ENCODE measurements at regions not wholly inside any gene's neighbourhood (a gene's known extent, or its start where the extent isn't known, plus 50 kb on each side); places are given as distances from the start of the nearest gene placed in this dataset.

DNA sequence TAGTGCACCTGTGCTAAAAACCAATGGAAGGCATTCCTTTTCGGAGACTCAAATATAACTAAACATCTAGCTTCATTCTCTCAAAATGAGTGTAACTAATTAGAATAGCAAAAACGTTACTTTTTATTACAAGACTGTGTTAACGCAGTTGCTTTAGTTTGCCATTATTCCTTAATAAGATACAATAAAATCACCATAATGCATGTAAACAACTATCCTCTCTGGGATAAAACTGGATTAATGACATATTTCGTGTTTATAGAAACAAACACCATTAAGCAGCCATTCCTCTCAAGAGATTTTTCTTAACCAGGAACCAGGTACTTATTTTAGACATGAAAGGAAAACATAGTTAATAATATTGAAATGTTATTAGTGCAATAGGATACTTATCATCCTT, 512.8 kb upstream of the B3GALT2 start:
- no peak for DNase-seq

DNA sequence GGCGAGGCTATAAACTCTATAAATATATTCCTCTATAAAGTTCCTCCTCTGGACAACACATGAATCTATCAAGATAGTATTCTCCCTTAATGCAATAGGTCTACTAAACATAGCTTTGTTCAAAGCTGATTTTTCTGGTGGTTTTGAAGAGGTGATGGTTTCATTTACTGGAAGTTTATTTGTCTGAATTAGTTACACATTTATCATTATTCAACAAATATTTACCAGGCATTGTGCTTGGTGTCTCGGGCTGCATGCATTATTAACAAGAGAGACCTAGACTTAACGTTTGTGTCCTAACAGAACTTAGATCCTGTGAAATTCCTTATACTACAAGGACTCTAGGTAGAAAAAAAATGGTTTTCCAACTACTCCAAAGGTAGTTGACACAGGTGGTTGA, 511.4 kb upstream of the B3GALT2 start:
- no peak for DNase-seq

DNA sequence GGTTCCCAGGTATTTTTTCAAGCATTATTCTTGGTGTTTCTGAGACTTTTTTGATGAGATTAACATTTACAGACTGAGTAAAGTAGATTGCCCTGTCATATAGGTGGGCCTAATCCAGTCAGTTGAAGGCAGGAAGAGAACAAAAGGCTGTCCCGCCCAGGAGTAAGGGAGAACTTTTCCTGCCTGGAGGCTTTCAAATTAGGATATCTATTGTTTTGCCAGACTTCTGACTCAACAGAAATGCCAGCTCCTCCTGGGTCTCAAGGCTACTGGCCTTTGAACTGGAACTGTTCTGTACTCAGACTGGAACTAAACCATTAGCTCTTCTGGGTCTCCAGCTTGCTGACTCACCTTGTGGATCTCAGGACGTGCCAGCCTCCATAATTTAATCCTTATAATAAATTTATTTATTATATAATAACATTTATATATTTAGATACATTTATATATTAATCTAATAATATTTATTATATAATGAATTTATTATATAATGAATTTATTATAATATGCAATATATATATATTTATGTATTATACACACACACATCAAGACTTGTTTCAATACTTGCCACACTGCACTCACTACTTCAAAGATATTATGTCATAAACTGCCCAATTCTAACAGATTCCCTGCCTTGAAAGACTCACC, 510.8 kb upstream of the B3GALT2 start:
- no peak for DNase-seq

DNA sequence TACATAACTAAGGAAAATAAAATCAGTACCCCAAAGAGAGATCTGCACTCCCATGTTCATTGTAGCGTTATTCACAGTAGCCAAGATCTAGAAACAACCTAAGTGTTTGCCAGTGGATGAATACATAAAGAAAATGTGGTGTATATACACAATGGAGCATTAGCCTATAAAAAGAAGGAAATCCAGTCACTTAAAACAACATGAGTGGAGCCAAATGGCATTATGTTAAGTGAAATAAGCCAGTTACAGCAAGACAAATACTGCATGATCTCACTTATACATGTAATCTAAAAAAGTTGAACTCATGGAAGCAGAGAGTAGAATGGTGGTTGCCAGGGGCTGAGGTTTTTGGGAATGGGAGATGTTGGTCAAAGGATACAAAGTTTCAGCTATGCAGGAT, 508.3 kb upstream of the B3GALT2 start:
- no peak for DNase-seq

DNA sequence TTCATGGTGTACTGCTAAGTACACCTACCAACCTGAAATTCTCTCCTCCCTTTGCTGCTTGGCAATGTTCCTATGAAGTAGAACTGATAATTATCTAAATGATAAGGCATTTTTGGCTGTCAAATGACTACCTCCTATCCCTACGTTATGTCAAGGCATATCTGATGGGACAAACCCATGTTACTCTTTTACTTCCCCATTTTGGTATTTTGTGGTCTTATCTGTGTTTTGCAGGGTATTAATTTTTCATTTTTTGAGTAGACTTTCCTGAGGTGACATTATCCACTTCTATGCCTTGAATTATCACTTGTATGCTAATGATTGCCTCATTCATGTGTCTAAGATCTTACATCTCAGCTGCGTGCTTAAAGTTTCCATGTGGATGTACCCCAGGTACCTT, 499.6 kb upstream of the B3GALT2 start:
- DNase-seq: no peak

DNA sequence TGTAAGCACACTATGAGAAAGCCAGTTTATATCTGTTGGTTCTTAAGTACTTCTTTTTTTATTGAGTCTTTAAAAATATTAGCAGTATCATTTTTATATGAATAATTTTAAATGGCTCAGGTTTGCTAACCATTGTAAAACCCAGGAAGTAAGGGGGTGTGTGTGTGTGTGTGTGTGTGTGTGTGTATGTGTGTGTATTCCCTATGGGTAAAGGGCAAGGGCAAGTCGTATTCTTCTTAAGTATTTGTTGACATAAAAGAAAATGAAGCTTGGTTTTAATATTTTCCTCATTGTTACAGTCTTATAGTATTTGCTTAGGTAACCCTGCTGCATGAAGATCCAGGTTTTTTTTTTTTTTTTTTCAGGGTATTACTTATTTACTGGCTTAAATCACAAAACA, 495.0 kb upstream of the B3GALT2 start:
- DNase-seq: no peak

DNA sequence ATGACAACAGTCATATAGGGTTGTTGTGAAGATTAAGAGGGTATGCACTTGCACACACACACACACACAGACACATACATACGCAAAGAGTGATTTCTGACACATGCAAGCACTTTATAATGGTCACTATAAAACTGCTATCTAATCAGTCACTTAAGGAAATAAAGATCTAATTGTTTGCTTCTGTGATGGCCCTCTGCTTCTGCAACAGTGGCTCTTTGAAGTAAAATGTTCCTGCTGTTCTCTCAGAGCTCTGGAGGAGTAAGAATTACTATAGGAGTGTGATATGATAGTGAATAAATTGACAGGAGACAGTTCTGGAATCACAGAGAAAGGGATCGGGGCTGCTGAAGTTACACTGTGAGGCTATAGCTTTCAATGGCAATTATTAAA, 494.5 kb upstream of the B3GALT2 start:
- DNase-seq: no peak

DNA sequence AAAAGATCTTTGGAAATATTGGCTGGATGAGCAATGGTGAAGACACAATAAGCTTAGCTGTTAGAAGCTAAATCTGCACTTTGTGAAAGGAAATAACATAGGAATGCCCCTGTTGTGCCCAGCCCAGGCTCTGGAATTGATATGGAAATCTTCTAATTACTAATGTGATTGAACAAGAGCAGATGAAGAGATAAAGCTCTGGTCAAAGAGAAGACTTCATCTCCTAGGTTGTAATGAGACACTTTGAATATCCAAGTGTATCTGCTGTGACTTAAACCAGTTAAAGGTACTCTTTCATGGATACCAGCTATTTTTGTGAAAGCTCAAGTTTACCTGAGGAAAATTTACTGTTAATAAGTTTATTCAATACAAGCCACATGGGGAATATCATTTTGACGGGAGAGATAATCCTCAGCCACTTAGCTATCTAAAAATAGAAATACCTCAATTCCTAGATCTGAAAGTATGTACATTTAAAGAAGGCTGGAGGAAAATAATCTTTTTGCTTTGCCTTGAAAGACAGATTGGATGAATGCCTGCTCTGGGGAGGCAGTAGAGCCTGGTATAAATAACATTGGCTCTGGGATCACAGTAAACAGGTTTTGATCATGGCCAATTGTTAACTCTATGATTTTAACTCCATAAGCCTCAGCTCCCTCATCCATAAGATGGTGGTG, 494.0 kb upstream of the B3GALT2 start:
- DNase-seq: no peak

DNA sequence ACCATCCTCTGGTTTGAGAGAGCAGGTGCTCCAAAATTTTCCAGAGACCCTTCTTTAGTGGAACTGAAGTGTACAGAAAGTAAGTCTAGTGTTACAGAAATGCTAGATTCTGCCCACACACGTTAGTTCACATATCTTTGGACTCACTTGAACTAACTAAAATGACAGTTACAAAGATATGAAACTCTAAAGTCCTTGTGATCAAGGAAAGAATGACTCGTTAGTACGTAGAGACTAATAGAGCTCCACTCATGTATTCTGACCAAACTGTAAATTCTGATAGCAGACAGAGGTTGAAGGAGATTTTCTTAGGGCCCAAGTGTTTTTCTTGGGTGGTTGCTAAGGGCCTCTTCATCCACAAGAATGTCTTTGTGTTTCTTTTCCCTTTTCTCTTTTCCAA, 491.5 kb upstream of the B3GALT2 start:
- no peak for DNase-seq

DNA sequence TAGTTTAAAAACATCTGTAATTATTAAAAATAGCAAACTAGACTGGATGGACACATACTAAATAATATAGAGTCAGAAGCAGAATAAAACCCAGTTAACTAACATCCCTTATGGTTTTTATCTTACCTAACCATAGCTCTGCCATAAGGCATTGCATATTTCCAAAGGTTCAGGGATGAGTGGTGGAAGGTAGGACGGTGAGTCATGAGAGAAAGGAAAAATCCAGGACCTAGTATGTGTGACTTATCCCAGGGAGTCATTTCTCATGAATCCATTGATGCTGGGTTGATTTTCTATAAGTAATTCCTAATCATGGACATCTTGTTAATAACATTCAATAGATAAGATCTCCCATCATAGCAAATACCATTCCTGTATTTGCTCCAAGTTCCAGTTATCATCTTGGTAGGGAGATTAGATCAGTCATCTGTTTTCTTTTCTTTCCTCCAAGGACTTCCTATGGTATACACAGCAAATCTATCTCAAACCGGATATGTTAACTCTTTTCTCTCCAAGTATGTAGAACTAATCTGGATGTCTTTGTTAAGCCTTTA, 490.7 kb upstream of the B3GALT2 start:
- DNase-seq: no peak

DNA sequence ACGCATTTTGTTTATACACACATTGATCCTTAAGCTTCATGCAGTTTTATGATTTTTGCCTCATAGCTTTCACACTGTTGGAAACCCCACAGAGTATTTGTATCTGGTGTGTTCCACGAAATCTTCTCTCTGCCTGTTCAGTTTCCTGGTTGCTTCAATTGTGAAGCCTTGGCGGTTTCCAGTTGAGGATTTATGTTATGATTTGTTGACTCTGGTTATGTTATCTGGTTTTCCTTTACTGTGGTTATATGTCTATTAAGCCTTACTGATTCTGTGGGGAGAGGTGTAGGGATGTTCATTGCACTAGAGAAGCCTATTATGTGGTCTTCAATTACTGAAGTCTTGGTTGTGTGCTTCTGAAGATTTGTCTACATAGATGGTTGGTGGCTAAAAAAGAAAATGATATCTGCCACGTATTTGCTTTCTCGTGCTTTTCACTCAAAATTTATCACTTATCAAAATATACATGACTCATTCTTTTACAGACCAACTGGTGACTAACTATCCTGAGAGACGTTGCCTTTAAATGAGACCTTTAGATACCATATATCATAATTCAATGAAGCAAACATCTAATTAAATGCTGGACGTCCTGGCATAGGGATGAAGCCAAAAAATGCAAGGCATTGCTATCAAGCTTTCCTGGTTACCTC, 488.0 kb upstream of the B3GALT2 start:
- DNase-seq: no peak

DNA sequence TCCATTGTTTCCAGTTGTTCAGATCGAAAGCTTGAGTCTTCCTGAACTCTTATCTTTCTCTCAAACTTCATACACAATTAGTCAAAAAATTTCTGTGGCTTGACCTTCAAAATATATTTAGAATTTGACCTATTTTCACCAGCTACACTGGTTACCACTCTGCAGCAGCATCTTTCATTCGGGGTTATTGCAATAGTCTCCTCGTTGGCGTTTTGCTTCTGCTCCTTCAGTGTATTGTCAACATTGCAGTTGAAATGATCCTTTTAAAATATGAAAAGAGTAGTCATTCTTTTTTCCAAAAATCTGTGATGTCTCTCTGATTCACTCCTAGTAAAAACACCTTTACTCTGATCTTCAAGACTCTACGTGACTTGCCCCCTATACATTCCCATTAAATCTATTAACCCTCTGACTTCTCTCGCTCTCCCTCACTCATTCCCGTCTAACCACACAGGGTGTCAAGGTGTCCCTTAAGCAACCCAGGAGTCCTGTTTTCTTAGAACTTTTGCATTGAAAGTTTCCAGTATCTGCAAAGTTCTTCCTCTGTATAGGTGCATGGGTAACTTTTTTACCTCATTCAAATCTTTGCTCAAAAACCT, 480.2 kb upstream of the B3GALT2 start:
- no peak for DNase-seq

DNA sequence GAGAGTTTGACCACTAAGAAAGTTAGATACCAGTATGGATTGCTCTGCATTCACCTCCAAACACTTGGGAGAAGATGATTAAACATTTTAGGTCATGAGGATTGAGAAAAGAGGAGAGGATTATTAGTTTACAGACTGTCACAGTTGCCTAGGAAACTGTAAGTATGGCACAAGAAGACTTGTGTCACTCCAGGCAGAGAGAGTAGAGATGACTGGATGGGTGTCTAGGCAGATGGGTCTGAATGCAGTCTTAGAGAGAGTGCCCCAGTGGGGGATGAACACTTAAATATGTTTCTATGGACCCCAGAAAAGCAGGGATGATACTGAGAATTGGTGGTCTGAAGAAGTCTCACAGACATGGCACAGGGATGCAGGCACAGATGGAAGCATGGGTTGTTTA, 477.6 kb upstream of the B3GALT2 start:
- no peak for DNase-seq

DNA sequence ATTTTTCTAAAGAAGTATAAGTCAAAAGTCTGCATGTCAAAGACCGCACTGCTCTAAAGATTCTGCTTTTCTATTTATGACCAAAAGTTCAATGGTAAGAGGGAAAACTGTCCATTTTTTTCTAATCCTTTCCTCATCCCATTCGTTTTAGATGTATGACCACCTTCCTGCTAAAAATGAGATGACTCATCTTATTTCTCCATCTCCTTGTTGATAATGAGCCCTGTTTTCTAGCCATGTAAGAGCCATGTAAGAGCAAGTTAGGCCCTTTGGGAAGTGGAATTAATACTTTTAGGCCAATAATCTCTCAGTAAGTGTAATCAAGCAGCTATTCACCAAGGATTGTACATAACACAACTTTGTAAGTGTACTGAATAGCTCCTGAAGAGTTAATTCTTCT, 475.6 kb upstream of the B3GALT2 start:
- no peak for DNase-seq

DNA sequence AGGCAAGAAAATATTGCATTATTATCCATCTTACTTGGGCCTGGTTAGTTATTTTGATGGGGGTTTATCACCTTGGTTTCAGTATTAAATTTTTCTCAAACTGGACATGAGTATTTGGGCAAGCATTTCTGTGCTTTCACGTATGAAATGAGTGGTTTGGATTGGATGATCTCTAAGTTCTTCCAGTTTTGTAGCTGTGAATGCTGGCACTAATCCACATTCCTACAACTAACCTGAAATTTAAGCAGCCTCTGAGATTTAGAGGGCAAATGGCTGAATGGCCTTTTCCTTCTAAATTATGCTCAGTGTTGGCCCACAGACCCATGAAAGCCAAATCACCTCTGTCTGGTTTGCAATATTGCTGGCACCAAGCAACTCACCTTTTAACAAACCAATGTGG, 475.0 kb upstream of the B3GALT2 start:
- DNase-seq: no peak

DNA sequence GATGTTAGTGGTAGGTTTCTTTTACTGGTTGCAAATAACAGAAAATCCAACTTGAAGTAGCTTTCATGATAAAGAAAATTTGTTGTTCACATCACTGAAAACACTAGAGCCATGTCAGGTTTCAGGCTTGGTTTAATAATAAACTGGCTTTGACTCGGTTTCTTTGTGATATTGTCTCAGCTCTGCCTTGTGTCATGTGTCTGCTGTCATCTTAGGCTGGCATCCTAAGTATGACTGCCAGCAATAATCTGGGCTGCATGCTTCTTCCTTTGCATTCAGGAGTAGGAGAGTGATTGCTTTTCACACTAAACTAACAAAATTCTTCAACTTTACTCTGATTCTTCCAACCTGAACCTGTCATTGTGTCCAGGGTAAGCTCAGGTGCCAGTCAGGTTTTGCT, 474.0 kb upstream of the B3GALT2 start:
- no peak for DNase-seq

DNA sequence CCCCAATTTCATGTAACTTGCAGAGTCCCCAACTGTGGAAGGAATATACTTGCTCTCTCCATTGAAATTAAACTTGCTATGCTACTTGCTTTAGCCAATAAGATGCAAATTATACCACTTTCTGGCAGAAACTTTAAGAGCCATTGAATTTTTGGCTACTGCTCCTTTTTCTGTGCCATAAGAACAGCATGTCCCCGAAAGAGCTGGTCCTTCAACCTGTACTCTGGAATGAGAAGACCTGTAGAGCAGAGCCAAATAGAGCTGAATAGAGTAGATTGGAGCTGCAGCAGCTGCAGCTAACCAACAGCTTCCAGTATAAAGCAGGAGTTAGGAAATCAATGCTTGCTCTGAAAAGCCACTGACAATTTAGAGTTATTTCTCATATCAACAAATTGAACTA, 472.3 kb upstream of the B3GALT2 start:
- peak in 1 of 14 donors; percentile 3 for DNase-seq

DNA sequence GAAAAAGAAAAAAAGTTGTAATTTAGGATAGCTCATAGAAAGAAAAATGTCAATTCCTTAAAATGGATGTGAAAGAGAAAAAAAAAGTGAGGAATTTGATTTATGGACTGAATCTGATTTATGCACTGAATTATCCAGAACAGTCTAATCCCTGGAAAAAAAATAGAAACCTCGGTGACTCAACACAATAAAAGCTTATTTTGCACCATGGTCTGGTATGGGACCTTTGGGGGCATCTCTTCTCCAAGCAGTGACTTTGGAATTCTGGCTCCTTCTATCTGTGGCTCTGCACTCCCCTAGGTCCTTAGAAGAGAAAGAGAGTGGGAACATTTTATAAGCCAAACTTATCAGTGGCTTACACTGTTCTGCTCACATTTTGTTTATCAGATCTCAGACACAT, 471.7 kb upstream of the B3GALT2 start:
- DNase-seq: no peak

DNA sequence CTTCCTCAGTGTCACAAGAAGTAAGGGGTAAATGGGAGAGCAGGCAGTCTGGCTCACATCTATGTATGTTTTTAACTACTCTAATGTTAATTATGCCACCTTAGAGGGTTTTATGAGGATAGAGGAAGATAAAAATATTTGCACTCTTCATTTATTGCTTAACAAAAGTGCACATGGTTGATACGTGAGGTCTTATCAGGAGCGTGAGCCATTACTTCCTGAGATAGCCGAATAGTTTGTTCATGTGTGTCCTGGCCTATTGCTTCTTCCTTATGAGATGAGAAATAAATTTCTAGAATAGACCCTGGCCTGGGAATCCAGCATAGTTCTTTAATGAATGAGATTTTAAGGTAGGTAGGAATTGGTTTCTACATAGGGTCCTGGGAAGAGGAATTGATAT, 471.1 kb upstream of the B3GALT2 start:
- DNase-seq: no peak

DNA sequence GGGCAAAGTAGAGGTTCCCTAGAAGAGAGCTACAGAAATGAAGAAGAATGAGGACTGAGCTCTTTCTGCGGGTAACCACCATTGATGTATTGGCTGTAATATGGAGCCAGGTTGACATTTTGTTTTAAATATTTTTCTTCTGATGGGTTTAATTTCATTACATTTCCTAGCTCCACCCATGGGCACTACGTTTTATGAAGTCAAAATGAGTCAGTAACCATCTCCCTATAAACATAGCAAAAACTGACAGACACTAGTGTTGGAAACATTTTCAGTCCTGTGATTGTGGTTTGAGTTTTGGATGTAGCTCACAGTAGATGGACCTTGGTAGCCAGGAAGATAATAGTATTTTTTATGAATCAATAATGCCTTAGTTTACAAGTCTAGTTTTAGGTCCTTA, 470.4 kb upstream of the B3GALT2 start:
- DNase-seq: no peak

DNA sequence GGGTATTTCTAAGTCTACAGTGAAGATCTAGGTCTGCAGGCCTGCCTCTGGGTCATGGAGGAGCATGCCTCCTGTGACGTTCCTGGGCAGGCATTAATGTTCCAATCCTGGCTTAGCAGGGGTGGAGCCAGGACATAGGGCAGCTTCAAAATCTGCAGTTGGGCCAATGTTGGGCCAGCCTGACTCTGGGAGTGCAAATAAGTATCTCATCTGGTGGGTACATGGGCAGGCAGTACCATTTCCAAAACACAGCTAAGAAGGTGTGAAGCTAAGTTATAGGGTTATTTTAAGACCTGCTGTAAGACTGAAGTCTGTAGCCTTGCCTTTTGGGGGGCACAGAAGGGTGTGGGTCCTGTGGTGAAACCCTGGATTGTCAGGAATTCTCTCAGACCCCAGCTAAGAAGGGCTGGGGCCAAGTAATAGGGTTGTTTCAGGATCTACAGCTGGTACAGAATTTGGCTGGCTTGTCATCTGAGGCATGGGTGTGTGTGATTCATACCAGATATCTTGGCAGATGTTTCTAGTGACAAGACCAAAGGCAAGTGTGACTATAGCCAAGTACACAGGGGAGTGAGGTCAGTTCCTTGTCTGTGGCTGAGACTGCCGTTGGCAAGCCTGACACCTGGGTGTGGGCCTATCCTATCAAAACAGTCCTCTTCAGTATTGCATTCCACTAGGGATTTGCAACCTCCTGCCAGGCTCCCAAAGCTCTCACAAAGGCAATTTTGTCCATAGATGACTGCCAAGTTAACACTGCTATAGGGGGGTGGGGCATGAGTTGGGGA, 468.7 kb upstream of the B3GALT2 start:
- DNase-seq: no peak

DNA sequence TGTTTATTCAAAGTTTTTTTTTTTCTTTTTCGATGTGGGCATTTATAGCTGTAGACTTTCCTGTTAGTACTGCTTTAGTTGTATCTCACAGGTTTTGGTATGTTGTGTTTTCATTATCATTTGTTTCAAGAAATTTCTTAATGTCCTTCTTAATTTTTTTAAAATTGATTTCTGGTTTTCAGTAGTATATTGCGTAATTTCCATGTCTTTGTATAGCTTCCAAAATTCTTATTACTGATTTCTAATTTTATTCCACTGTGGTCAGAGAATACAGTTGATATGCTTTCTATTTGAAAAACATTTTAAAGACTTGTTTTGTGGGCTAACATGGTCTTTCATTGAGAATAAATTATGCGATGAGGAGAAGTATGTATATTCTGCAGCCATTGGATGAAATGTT, 463.2 kb upstream of the B3GALT2 start:
- no peak for DNase-seq

DNA sequence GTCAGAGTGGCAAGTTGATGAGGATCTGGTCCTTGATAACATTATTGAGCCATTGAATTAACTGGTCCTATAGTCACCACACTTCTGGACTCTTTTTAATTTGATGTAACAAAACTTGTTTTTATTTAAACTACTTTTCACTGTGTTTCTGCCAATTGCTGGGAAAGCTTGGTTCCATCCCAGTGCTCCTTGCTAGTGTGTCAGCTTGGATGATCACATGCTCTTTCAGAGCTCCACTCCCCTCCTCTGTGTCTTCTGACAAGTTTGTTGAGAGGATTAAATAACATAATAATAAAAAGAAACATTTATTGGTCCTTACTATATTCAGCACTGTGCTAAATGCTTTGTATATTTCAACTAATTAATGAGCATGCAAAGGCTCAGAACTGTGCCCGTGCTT, 448.5 kb upstream of the B3GALT2 start:
- DNase-seq: no peak
